ENCODE measurements at regions not wholly inside any gene's neighbourhood (a gene's known extent, or its start where the extent isn't known, plus 50 kb on each side); places are given as distances from the start of the nearest gene placed in this dataset.

DNA sequence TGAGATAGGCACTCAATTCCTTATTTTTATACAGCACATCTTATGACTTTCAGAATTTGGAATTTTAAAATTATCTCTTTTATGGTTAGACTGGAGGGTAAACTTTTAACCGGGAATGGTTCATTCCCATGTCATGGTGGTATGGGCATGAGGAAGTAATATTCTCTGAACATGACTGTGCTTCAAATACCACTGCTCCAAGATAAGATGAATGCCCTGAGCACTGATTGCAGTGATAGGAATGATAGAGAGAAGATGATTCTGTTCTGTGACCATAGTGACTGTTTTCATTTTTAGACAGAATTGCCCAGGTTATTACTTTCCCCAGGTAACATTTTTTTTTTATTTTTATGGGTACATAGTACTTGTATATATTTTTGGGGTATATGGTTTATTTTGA lies 187.4 kb downstream of the ATOH1 start:
- Histone ChIP-seq H3K9me3 (ENCODE audit: insufficient read depth, low read depth, low read length) (no peaks in the 10 kb centered on the region), H4K20me1 (ENCODE audit: insufficient read depth, low read length, poor library complexity, severe bottlenecking) (no peaks in the 10 kb centered on the region)
- no peak for TF ChIP-seq EZH2phosphoT487 (IDR thresholded peaks at IDR 0.05; ENCODE audit: borderline replicate concordance)
- TF ChIP-seq, protein P1, sequence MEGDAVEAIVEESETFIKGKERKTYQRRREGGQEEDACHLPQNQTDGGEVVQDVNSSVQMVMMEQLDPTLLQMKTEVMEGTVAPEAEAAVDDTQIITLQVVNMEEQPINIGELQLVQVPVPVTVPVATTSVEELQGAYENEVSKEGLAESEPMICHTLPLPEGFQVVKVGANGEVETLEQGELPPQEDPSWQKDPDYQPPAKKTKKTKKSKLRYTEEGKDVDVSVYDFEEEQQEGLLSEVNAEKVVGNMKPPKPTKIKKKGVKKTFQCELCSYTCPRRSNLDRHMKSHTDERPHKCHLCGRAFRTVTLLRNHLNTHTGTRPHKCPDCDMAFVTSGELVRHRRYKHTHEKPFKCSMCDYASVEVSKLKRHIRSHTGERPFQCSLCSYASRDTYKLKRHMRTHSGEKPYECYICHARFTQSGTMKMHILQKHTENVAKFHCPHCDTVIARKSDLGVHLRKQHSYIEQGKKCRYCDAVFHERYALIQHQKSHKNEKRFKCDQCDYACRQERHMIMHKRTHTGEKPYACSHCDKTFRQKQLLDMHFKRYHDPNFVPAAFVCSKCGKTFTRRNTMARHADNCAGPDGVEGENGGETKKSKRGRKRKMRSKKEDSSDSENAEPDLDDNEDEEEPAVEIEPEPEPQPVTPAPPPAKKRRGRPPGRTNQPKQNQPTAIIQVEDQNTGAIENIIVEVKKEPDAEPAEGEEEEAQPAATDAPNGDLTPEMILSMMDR (conservative IDR thresholded peaks at IDR 0.05; ENCODE audit: low read length): no peak

GRCh38 chr4:94032754-94033153 lies 174.9 kb upstream of the SMARCAD1 start:
- Histone ChIP-seq H3K4me1 (ENCODE audit: insufficient read depth, low read length, poor library complexity, severe bottlenecking) (no peaks in the 10 kb centered on the region), H2AFZ (ENCODE audit: low read length) (no peak overlapping the region), H3K9me3 (ENCODE audit: insufficient read depth, low read depth, low read length) (no peaks in the 10 kb centered on the region), H3K36me3 (ENCODE audit: insufficient read depth, low read length) (no peaks in the 10 kb centered on the region), H3K9me2 (replicated peaks; ENCODE audit: low read depth, low read length) (no peaks in the 10 kb centered on the region), H3K79me2 (ENCODE audit: insufficient read depth, low read length) (no peaks in the 10 kb centered on the region), H3K27me3 (ENCODE audit: insufficient read depth, low read length, poor library complexity, severe bottlenecking) (no peaks in the 10 kb centered on the region), H4K20me1 (ENCODE audit: insufficient read depth, low read length, poor library complexity, severe bottlenecking) (no peaks in the 10 kb centered on the region), H3K9ac (ENCODE audit: low read depth, low read length, poor library complexity, severe bottlenecking) (no peak overlapping the region), H3K4me3 (ENCODE audit: low read length, poor library complexity, severe bottlenecking) (no peak overlapping the region), H3K4me2 (ENCODE audit: low read depth, low read length, poor library complexity, severe bottlenecking) (no peak overlapping the region), H3F3A (ENCODE audit: low read depth) (no peaks in the 10 kb centered on the region)
- no peak for TF ChIP-seq EZH2phosphoT487 (IDR thresholded peaks at IDR 0.05; ENCODE audit: borderline replicate concordance)
- TF ChIP-seq, protein P1 (conservative IDR thresholded peaks at IDR 0.05; ENCODE audit: low read length): no peak

More for the DNA sequence above, 187.4 kb downstream of the ATOH1 start:
- Histone ChIP-seq H2AFZ (ENCODE audit: low read length) (no peak overlapping the region), H3F3A (ENCODE audit: low read depth) (no peaks in the 10 kb centered on the region), H3K27me3 (ENCODE audit: insufficient read depth, low read length, poor library complexity, severe bottlenecking) (no peaks in the 10 kb centered on the region), H3K9ac (ENCODE audit: low read depth, low read length, poor library complexity, severe bottlenecking) (no peak overlapping the region), H3K4me1 (ENCODE audit: insufficient read depth, low read length, poor library complexity, severe bottlenecking) (no peaks in the 10 kb centered on the region), H3K36me3 (ENCODE audit: insufficient read depth, low read length) (no peaks in the 10 kb centered on the region), H3K9me2 (replicated peaks; ENCODE audit: low read depth, low read length) (no peaks in the 10 kb centered on the region), H3K4me2 (ENCODE audit: low read depth, low read length, poor library complexity, severe bottlenecking) (no peak overlapping the region), H3K4me3 (ENCODE audit: low read length, poor library complexity, severe bottlenecking) (no peak overlapping the region), H3K79me2 (ENCODE audit: insufficient read depth, low read length) (no peaks in the 10 kb centered on the region)

DNA sequence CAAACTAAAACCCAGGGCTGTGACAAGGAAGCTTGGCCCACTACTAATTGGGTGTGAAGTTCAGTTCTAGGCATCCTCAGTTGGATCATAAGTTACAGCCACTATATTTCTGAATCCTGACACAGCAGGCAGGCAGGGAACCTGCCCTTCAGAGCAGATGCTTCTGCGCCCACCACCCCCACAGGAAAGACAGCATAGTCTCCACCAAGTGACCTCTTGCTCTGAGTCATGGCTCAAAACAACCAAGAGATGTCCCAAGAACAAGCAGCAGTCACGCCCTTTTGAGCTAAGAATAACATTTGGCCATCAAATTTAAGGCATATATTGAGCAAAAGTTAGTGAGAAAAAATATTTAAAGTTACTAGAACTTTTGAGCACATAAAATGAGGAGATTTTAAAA lies 170.7 kb upstream of the SMARCAD1 start:
- Histone ChIP-seq H2AFZ (ENCODE audit: low read length) (peak overlapping the region; percentile 8), H3K4me3 (ENCODE audit: low read length, poor library complexity, severe bottlenecking) (no peak overlapping the region), H3K27me3 (ENCODE audit: insufficient read depth, low read length, poor library complexity, severe bottlenecking) (no peaks in the 10 kb centered on the region), H3K9me3 (ENCODE audit: insufficient read depth, low read depth, low read length) (no peaks in the 10 kb centered on the region), H3F3A (ENCODE audit: low read depth) (no peaks in the 10 kb centered on the region), H3K4me2 (ENCODE audit: low read depth, low read length, poor library complexity, severe bottlenecking) (no peak overlapping the region), H3K79me2 (ENCODE audit: insufficient read depth, low read length) (no peaks in the 10 kb centered on the region), H3K9me2 (replicated peaks; ENCODE audit: low read depth, low read length) (no peaks in the 10 kb centered on the region), H4K20me1 (ENCODE audit: insufficient read depth, low read length, poor library complexity, severe bottlenecking) (no peaks in the 10 kb centered on the region), H3K4me1 (ENCODE audit: insufficient read depth, low read length, poor library complexity, severe bottlenecking) (no peaks in the 10 kb centered on the region), H3K36me3 (ENCODE audit: insufficient read depth, low read length) (no peaks in the 10 kb centered on the region), H3K9ac (ENCODE audit: low read depth, low read length, poor library complexity, severe bottlenecking) (no peak overlapping the region)
- no peak for TF ChIP-seq EZH2phosphoT487 (IDR thresholded peaks at IDR 0.05; ENCODE audit: borderline replicate concordance)
- TF ChIP-seq, protein P1 (conservative IDR thresholded peaks at IDR 0.05; ENCODE audit: low read length): no peak

Measured in Loucy (cell line).